ENCODE measurements at regions not wholly inside any gene's neighbourhood (a gene's known extent, or its start where the extent isn't known, plus 50 kb on each side); places are given as distances from the start of the nearest gene placed in this dataset.

DNA sequence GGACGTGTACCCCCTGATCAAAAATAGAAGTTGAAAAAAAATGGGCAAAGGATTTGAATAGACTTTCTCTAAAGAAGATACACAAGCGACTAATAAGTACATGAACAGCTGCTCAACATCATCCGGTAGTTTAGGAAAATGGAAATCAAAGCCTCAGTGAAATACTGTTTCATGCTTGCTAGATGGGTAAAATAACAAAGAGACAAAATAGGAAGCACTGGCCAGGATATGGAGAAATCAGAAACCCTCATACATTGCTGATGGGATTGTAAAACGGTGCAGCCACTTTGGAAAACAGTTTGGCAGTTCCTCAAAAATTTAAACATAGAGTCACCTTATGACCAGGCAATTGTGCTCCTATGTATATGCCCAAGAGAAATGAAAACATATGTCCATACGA is 65.0 kb upstream of the SUB1 start (continued):
- TF ChIP-seq, protein P1, sequence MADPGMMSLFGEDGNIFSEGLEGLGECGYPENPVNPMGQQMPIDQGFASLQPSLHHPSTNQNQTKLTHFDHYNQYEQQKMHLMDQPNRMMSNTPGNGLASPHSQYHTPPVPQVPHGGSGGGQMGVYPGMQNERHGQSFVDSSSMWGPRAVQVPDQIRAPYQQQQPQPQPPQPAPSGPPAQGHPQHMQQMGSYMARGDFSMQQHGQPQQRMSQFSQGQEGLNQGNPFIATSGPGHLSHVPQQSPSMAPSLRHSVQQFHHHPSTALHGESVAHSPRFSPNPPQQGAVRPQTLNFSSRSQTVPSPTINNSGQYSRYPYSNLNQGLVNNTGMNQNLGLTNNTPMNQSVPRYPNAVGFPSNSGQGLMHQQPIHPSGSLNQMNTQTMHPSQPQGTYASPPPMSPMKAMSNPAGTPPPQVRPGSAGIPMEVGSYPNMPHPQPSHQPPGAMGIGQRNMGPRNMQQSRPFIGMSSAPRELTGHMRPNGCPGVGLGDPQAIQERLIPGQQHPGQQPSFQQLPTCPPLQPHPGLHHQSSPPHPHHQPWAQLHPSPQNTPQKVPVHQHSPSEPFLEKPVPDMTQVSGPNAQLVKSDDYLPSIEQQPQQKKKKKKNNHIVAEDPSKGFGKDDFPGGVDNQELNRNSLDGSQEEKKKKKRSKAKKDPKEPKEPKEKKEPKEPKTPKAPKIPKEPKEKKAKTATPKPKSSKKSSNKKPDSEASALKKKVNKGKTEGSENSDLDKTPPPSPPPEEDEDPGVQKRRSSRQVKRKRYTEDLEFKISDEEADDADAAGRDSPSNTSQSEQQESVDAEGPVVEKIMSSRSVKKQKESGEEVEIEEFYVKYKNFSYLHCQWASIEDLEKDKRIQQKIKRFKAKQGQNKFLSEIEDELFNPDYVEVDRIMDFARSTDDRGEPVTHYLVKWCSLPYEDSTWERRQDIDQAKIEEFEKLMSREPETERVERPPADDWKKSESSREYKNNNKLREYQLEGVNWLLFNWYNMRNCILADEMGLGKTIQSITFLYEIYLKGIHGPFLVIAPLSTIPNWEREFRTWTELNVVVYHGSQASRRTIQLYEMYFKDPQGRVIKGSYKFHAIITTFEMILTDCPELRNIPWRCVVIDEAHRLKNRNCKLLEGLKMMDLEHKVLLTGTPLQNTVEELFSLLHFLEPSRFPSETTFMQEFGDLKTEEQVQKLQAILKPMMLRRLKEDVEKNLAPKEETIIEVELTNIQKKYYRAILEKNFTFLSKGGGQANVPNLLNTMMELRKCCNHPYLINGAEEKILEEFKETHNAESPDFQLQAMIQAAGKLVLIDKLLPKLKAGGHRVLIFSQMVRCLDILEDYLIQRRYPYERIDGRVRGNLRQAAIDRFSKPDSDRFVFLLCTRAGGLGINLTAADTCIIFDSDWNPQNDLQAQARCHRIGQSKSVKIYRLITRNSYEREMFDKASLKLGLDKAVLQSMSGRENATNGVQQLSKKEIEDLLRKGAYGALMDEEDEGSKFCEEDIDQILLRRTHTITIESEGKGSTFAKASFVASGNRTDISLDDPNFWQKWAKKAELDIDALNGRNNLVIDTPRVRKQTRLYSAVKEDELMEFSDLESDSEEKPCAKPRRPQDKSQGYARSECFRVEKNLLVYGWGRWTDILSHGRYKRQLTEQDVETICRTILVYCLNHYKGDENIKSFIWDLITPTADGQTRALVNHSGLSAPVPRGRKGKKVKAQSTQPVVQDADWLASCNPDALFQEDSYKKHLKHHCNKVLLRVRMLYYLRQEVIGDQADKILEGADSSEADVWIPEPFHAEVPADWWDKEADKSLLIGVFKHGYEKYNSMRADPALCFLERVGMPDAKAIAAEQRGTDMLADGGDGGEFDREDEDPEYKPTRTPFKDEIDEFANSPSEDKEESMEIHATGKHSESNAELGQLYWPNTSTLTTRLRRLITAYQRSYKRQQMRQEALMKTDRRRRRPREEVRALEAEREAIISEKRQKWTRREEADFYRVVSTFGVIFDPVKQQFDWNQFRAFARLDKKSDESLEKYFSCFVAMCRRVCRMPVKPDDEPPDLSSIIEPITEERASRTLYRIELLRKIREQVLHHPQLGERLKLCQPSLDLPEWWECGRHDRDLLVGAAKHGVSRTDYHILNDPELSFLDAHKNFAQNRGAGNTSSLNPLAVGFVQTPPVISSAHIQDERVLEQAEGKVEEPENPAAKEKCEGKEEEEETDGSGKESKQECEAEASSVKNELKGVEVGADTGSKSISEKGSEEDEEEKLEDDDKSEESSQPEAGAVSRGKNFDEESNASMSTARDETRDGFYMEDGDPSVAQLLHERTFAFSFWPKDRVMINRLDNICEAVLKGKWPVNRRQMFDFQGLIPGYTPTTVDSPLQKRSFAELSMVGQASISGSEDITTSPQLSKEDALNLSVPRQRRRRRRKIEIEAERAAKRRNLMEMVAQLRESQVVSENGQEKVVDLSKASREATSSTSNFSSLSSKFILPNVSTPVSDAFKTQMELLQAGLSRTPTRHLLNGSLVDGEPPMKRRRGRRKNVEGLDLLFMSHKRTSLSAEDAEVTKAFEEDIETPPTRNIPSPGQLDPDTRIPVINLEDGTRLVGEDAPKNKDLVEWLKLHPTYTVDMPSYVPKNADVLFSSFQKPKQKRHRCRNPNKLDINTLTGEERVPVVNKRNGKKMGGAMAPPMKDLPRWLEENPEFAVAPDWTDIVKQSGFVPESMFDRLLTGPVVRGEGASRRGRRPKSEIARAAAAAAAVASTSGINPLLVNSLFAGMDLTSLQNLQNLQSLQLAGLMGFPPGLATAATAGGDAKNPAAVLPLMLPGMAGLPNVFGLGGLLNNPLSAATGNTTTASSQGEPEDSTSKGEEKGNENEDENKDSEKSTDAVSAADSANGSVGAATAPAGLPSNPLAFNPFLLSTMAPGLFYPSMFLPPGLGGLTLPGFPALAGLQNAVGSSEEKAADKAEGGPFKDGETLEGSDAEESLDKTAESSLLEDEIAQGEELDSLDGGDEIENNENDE (IDR thresholded peaks at IDR 0.05; ENCODE audit: insufficient replicate concordance, low read length) = no peak
- TF ChIP-seq JUND (IDR thresholded peaks at IDR 0.05; ENCODE audit: low read length) (no peak), CREB1 (IDR thresholded peaks at IDR 0.05) (no peak), BRCA1 (IDR thresholded peaks at IDR 0.05; ENCODE audit: low read depth, low read length) (no peak), SP1 (IDR thresholded peaks at IDR 0.05; ENCODE audit: low read depth, low read length) (no peak), EGR1 (IDR thresholded peaks at IDR 0.05; ENCODE audit: borderline replicate concordance, low read depth, low read length) (no peak), CHD1 (IDR thresholded peaks at IDR 0.05; ENCODE audit: low read depth, low read length) (no peak), BCL11A (IDR thresholded peaks at IDR 0.05; ENCODE audit: low read depth in 2 of 2, low read length in 2 of 2) (no peak), SIN3A (conservative IDR thresholded peaks at IDR 0.05 in 1 of 2, IDR thresholded peaks at IDR 0.05 in 1 of 2; ENCODE audit: low read depth in 1 of 2, low read length in 2 of 2) (no peak), RNF2 (IDR thresholded peaks at IDR 0.05; ENCODE audit: borderline replicate concordance, low read depth, low read length, missing control alignments, poor library complexity, severe bottlenecking) (no peak)
